ENCODE measurements at regions not wholly inside any gene's neighbourhood (a gene's known extent, or its start where the extent isn't known, plus 50 kb on each side); places are given as distances from the start of the nearest gene placed in this dataset.

GRCh38 chr4:135098061-135098460 lies 896.5 kb upstream of the PABPC4L start:
- ChIA-PET POLR2A (no interaction called here), CTCF (no interaction called here)
- Histone ChIP-seq H3K4me1 (no peaks in the 10 kb centered on the region), H3K4me2 (no peak overlapping the region), H3K9me3 (no peaks in the 10 kb centered on the region), H3K4me3 (no peak overlapping the region), H3K27ac (no peak overlapping the region)
- no peak for TF ChIP-seq RFX5 (IDR thresholded peaks at IDR 0.05)
- no peak for TF ChIP-seq SMC3 (IDR thresholded peaks at IDR 0.05)
- TF ChIP-seq FOSL2 (IDR thresholded peaks at IDR 0.05), result no peak
- TF ChIP-seq FOSL2 (CRISPR knock-in tag; IDR thresholded peaks at IDR 0.05), result no peak
- no peak for TF ChIP-seq BCL3 (IDR thresholded peaks at IDR 0.05)
- no peak for TF ChIP-seq E2F6 (IDR thresholded peaks at IDR 0.05; ENCODE audit: borderline replicate concordance, low read depth)
- no peak for TF ChIP-seq PHF8 (IDR thresholded peaks at IDR 0.05; ENCODE audit: borderline replicate concordance, low read depth)
- TF ChIP-seq POLR2A (IDR thresholded peaks at IDR 0.05; ENCODE audit: low read length), result no peak
- TF ChIP-seq MAFK (IDR thresholded peaks at IDR 0.05; ENCODE audit: partially characterized antibody), result no peak
- TF ChIP-seq ZC3H11A (IDR thresholded peaks at IDR 0.05), result no peak
- no peak for TF ChIP-seq RCOR1 (IDR thresholded peaks at IDR 0.05; ENCODE audit: low read depth, low read length)
- no peak for TF ChIP-seq EHF (CRISPR knock-in tag; IDR thresholded peaks at IDR 0.05)
- ATAC-seq (no peak), DNase-seq (ENCODE audit: low read depth in 1 of 2, low spot score in 1 of 2) (no peak), FAIRE-seq (no peak)
- WGBS (ENCODE audit: missing lambda C conversion rate), result 76% methylated on average over 2 of the region's 2 CpGs

- H3K9me3 ChIP-seq, result no peaks in the 10 kb centered on the region
- H3K4me1 ChIP-seq, result no peaks in the 10 kb centered on the region
- no peak for ATAC-seq
- 65% methylated on average over 2 of the region's 2 CpGs for WGBS (ENCODE audit: missing lambda C conversion rate)
- POLR2A ChIA-PET, result no interaction called here
- H3K27ac ChIP-seq, result no peak overlapping the region
- CTCF ChIA-PET, result no interaction called here
- no peak for FAIRE-seq
- no peak for DNase-seq (ENCODE audit: low read depth in 1 of 2, low spot score in 1 of 2)
- no peak overlapping the region for H3K4me2 ChIP-seq
- no peak for TF ChIP-seq FOSL2 (IDR thresholded peaks at IDR 0.05)
- no peak for TF ChIP-seq FOSL2 (CRISPR knock-in tag; IDR thresholded peaks at IDR 0.05)
- no peak for TF ChIP-seq CEBPB (IDR thresholded peaks at IDR 0.05)
- no peak overlapping the region for H3K4me3 ChIP-seq
Measured at GRCh38 chr4:135073389-135073788, 871.8 kb upstream of the PABPC4L start.

GRCh38 chr4:135072553-135072952 lies 871.0 kb upstream of the PABPC4L start:
- no peak for ATAC-seq
- no peak for FAIRE-seq
- Histone ChIP-seq H3K4me1 (no peaks in the 10 kb centered on the region), H3K27ac (no peak overlapping the region), H3K4me2 (no peak overlapping the region), H3K9me3 (no peaks in the 10 kb centered on the region), H3K4me3 (no peak overlapping the region)
- ChIA-PET CTCF (no interaction called here), POLR2A (no interaction called here)
- TF ChIP-seq MYC (IDR thresholded peaks at IDR 0.05; ENCODE audit: borderline replicate concordance, low read length), result no peak
- TF ChIP-seq JUN (IDR thresholded peaks at IDR 0.05), result no peak
- TF ChIP-seq POLR2A (IDR thresholded peaks at IDR 0.05; ENCODE audit: low read length), result no peak
- no peak for TF ChIP-seq GATA3 (IDR thresholded peaks at IDR 0.05; ENCODE audit: borderline replicate concordance)
- TF ChIP-seq ZFP36 (IDR thresholded peaks at IDR 0.05; ENCODE audit: borderline replicate concordance, partially characterized antibody), result no peak
- no peak for TF ChIP-seq EHF (CRISPR knock-in tag; IDR thresholded peaks at IDR 0.05)
- no peak for TF ChIP-seq ESRRA (IDR thresholded peaks at IDR 0.05; ENCODE audit: borderline replicate concordance, low read length)
- no peak for TF ChIP-seq RARB (CRISPR knock-in tag; IDR thresholded peaks at IDR 0.05)
- no peak for TF ChIP-seq PBX3 (IDR thresholded peaks at IDR 0.05)
- no peak for TF ChIP-seq USF2 (IDR thresholded peaks at IDR 0.05)
- TF ChIP-seq CHD2 (IDR thresholded peaks at IDR 0.05; ENCODE audit: low read length, partially characterized antibody), result no peak
- WGBS (ENCODE audit: missing lambda C conversion rate), result 15% methylated on average over 3 of the region's 3 CpGs
- no peak for DNase-seq (ENCODE audit: low read depth in 1 of 2, low spot score in 1 of 2)

Measured in A549 (cell line).